ENCODE measurements at regions not wholly inside any gene's neighbourhood (a gene's known extent, or its start where the extent isn't known, plus 50 kb on each side); places are given as distances from the start of the nearest gene placed in this dataset.

- H3K27me3 Mint-ChIP-seq (ENCODE audit: low read depth), result peaks cover 13% of the 10 kb centered on the region
- DNase-seq (ENCODE audit: low spot score) (no peak), ATAC-seq (no peak)
- H3K9me3 Mint-ChIP-seq, result peaks cover 78% of the 10 kb centered on the region
- no peaks in the 10 kb centered on the region for H3K4me1 Mint-ChIP-seq
- H3K36me3 Mint-ChIP-seq, result peaks cover 59% of the 10 kb centered on the region
- TF ChIP-seq ARID4B (CRISPR knock-in tag; IDR thresholded peaks at IDR 0.05; ENCODE audit: borderline replicate concordance), result no peak
- TF ChIP-seq PRDM15 (CRISPR knock-in tag; IDR thresholded peaks at IDR 0.05), result no peak
- TF ChIP-seq ZNF416 (CRISPR knock-in tag; IDR thresholded peaks at IDR 0.05), result no peak
- TF ChIP-seq ZNF121 (CRISPR knock-in tag; IDR thresholded peaks at IDR 0.05), result no peak
- no peak for TF ChIP-seq ZNF219 (CRISPR knock-in tag; IDR thresholded peaks at IDR 0.05; ENCODE audit: borderline replicate concordance)
- no peak for TF ChIP-seq PREB (CRISPR knock-in tag; IDR thresholded peaks at IDR 0.05; ENCODE audit: borderline replicate concordance)
- no peak for TF ChIP-seq ZNF263 (CRISPR knock-in tag; IDR thresholded peaks at IDR 0.05; ENCODE audit: low read depth)
- TF ChIP-seq ETV6 (CRISPR knock-in tag; IDR thresholded peaks at IDR 0.05), result no peak
- no peak for TF ChIP-seq E2F1 (CRISPR knock-in tag; IDR thresholded peaks at IDR 0.05)
- TF ChIP-seq MLX (CRISPR knock-in tag; IDR thresholded peaks at IDR 0.05), result no peak
- no peak for TF ChIP-seq AFF4 (CRISPR knock-in tag; IDR thresholded peaks at IDR 0.05; ENCODE audit: borderline replicate concordance)
- no peak for TF ChIP-seq SMAD3 (CRISPR knock-in tag; IDR thresholded peaks at IDR 0.05; ENCODE audit: borderline replicate concordance)
- no peak for TF ChIP-seq E2F4 (CRISPR knock-in tag; IDR thresholded peaks at IDR 0.05; ENCODE audit: borderline replicate concordance, low read depth)
- TF ChIP-seq SP1 (CRISPR knock-in tag; conservative IDR thresholded peaks at IDR 0.05), result no peak
- TF ChIP-seq ATF3 (CRISPR knock-in tag; conservative IDR thresholded peaks at IDR 0.05), result no peak
- no peak for TF ChIP-seq ATF1 (CRISPR knock-in tag; IDR thresholded peaks at IDR 0.05)
- no peak for TF ChIP-seq FOXJ3 (CRISPR knock-in tag; IDR thresholded peaks at IDR 0.05; ENCODE audit: borderline replicate concordance)
- no peak for TF ChIP-seq SMAD4 (CRISPR knock-in tag; IDR thresholded peaks at IDR 0.05)
- no peak overlapping the region for H3K27ac Mint-ChIP-seq
- H3K4me3 Mint-ChIP-seq, result no peak overlapping the region
- ChIA-PET POLR2A (no interaction called here), CTCF (no interaction called here)
Observed at GRCh38 chr11:37104380-37104779, 506.3 kb upstream of the RAG2 start.

All from WTC11 (cell line).